ENCODE measurements at regions not wholly inside any gene's neighbourhood (a gene's known extent, or its start where the extent isn't known, plus 50 kb on each side); places are given as distances from the start of the nearest gene placed in this dataset.

GRCh38 chr4:111836601-111837000 is 308.7 kb upstream of the FAM241A start:
- TF ChIP-seq EZH2phosphoT487 (conservative IDR thresholded peaks at IDR 0.05; ENCODE audit: low read length) = no peak
- TF ChIP-seq CTCF (IDR thresholded peaks at IDR 0.05; ENCODE audit: insufficient read depth, low read length, poor library complexity, severe bottlenecking) = no peak
